Large intestine (tissue), 3 donors: ENCODE measurements at regions not wholly inside any gene's neighbourhood (a gene's known extent, or its start where the extent isn't known, plus 50 kb on each side); places are given as distances from the start of the nearest gene placed in this dataset.
"Not testable (repeated sequence)": the region's sequence is repeated elsewhere in the genome, so short reads cannot be mapped to it uniquely, and the experiment has no call there.

Experiments
- DNase-seq, 2 donors: peaks; one replicate each; pipeline versions ENCODE4 v3.0.0 to v3.0.0-alpha.2; 2013
- H3K27ac ChIP-seq: one replicate; pipeline ENCODE4 v1.5.1; 2013; ENCODE audit warnings: low read length
- H3K27me3 ChIP-seq: 2 replicates; pipeline ENCODE4 v1.6.1; 2013; ENCODE audit warnings: low read length; ENCODE audit not compliant: control insufficient read depth, insufficient read depth
- H3K36me3 ChIP-seq: 2 replicates; pipeline ENCODE4 v1.6.1; 2013; ENCODE audit warnings: low read length; ENCODE audit not compliant: control insufficient read depth, insufficient read depth
- H3K4me1 ChIP-seq: one replicate; pipeline ENCODE4 v1.6.1; 2013; ENCODE audit warnings: low read length; ENCODE audit not compliant: control insufficient read depth, insufficient read depth
- H3K4me3 ChIP-seq: one replicate; pipeline ENCODE4 v1.5.1; 2013; ENCODE audit warnings: low read length
- H3K9me3 ChIP-seq: one replicate; pipeline ENCODE4 v1.6.1; 2013; ENCODE audit warnings: mild to moderate bottlenecking, low read depth, low read length, moderate library complexity; ENCODE audit not compliant: control insufficient read depth
- WGBS: methylation state at CpG from one replicate; pipeline ENCODE4 v1.1.5; 2013; ENCODE audit warnings: low lambda C conversion rate; ENCODE audit not compliant: insufficient coverage; 5-methylcytosine and 5-hydroxymethylcytosine counted together

DNA sequence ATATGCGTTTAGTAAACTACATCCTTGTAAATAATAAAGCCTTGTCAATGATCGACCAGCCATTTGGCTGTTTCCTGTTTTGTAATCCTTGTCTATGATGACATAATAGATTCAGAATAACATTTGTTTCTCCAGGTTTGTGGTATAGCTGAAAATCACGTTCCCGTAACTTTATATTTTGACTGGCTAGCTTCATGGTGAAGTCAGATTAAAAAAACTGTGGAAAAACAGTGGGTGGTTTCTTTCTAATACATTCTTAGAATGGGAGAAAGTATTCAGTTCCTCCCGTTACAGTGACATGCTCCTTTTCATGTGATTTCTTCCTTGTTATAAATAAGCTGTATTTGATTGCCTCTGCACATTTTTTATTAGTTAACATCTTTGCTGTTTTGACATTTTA lies 366.9 kb downstream of the NYAP2 start:
- no peak overlapping the region for H3K27ac ChIP-seq
- WGBS, result 50% methylated on average over 2 of the region's 5 CpGs

DNA sequence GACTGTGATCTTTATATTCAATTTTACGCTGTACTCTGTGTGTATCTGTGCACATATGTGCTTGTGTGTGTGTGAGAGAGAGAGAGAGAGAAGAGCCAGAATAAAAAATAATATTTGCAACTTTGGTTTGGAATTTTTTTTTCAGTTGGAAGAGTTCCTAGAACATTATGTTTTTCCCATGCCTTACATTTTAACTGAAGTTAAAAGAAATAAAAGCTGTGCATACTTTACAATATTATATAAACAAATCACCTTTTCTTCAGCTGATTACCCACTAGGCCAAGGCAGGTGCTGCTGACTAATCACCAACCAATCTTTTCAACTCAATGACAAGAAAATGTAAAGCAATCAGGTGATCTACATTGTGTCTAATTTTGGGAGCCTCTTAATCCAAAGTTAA lies 366.3 kb downstream of the NYAP2 start:
- no peaks in the 10 kb centered on the region for H3K4me1 ChIP-seq
- no peak overlapping the region for H3K27ac ChIP-seq
- no peak for DNase-seq
- no peak overlapping the region for H3K4me3 ChIP-seq
- no peaks in the 10 kb centered on the region for H3K36me3 ChIP-seq
- no peaks in the 10 kb centered on the region for H3K9me3 ChIP-seq
- H3K27me3 ChIP-seq, result no peaks in the 10 kb centered on the region
- 71% methylated on average over 1 of the region's 1 CpG for WGBS

More for the DNA sequence above, 366.9 kb downstream of the NYAP2 start:
- DNase-seq, result no peak
- Histone ChIP-seq H3K4me3 (no peak overlapping the region), H3K4me1 (no peaks in the 10 kb centered on the region), H3K27me3 (no peaks in the 10 kb centered on the region), H3K36me3 (no peaks in the 10 kb centered on the region), H3K9me3 (no peaks in the 10 kb centered on the region)

DNA sequence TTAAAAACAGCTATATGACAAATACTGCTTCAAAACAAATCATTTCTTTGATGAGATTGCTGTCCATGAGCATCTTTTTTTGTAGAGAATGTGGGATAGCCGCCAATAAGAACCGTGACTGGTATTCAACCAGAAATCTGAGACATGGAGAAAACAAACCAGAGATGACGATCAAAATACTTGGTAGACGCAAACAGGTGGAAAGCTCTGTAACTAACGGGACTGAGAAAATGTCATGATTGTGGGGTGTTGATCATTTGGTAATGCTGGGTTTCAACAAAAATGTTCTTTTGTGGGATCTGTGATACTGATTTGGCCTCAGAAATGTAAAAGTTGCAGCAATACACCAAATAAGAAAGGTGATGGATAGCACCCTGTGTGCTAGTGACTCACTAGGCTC lies 364.8 kb downstream of the NYAP2 start:
- WGBS, result 83% methylated on average over 2 of the region's 5 CpGs
- DNase-seq, result no peak
- no peaks in the 10 kb centered on the region for H3K4me1 ChIP-seq
- no peak overlapping the region for H3K4me3 ChIP-seq
- H3K9me3 ChIP-seq, result no peaks in the 10 kb centered on the region
- H3K36me3 ChIP-seq, result no peaks in the 10 kb centered on the region
- no peak overlapping the region for H3K27ac ChIP-seq
- no peaks in the 10 kb centered on the region for H3K27me3 ChIP-seq

DNA sequence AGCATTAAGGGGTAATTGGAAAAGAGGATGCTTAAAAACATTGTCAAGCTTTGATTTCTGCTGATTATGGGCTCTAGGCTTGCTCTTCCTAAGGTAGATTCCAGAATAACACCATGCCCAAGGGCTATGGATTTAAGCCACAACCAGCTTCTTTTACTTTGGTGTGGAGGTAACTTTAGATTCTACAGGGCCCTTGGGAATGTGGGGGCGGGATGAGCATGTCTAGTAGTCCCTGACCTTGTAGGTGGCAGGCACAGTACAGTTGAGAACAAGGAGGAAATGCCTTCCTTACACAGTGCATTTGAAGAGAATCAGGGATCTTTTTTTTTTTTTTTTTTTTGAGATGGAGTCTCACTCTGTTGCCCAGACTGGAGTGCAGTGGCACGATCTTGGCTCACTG lies 364.2 kb downstream of the NYAP2 start:
- no peaks in the 10 kb centered on the region for H3K9me3 ChIP-seq
- no peak for DNase-seq
- H3K4me3 ChIP-seq, result no peak overlapping the region
- no peak overlapping the region for H3K27ac ChIP-seq
- H3K27me3 ChIP-seq, result no peaks in the 10 kb centered on the region
- H3K4me1 ChIP-seq, result no peaks in the 10 kb centered on the region
- H3K36me3 ChIP-seq, result no peaks in the 10 kb centered on the region
- no CpG with 5 or more reads among the region's 2 CpGs for WGBS

DNA sequence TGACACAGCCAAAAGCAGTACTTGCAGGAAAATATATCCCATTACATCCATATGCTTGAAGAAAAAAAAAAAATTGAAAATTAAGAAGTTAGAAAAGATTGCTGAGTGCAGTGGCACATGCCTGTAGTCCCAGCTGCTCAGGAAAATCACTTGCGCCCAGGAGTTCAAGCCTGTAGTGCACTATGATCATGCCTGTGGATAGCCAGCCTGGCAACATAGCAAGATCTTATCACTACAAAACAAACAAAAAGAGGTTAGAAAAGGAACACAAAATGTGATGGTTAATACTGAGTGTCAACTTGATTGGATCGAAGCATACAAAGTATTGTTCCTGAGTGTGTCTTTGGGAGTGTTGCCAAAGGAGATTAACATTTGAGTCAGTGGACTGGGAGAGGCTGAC lies 361.9 kb downstream of the NYAP2 start:
- H3K4me1 ChIP-seq, result no peaks in the 10 kb centered on the region
- no peaks in the 10 kb centered on the region for H3K36me3 ChIP-seq
- H3K4me3 ChIP-seq, result no peak overlapping the region
- no peaks in the 10 kb centered on the region for H3K27me3 ChIP-seq
- no peaks in the 10 kb centered on the region for H3K9me3 ChIP-seq
- no peak overlapping the region for H3K27ac ChIP-seq
- WGBS, result 60% methylated on average over 1 of the region's 2 CpGs
- DNase-seq, result no peak

DNA sequence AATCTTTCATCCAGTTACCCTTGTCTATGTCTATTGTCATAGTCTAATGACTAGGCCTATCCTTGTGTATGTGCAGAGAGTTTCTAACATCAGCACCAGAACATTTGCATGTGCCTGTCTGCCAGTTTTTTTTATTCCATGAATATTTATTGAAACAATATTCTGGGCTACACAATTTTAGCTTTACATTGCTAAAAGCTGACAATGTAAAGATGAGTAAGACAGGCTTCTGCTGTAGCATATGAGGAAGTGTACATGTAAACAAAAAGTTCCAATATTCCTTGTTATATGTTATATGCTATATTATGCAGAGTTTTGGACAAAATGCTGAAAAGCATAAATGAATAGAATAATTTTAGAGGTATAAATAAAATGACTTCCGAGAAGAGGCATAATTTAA lies 357.7 kb downstream of the NYAP2 start:
- no peaks in the 10 kb centered on the region for H3K4me1 ChIP-seq
- H3K9me3 ChIP-seq, result no peaks in the 10 kb centered on the region
- no peak overlapping the region for H3K27ac ChIP-seq
- no peaks in the 10 kb centered on the region for H3K36me3 ChIP-seq
- no peak overlapping the region for H3K4me3 ChIP-seq
- 85% methylated on average over 1 of the region's 1 CpG for WGBS
- H3K27me3 ChIP-seq, result no peaks in the 10 kb centered on the region
- no peak for DNase-seq

DNA sequence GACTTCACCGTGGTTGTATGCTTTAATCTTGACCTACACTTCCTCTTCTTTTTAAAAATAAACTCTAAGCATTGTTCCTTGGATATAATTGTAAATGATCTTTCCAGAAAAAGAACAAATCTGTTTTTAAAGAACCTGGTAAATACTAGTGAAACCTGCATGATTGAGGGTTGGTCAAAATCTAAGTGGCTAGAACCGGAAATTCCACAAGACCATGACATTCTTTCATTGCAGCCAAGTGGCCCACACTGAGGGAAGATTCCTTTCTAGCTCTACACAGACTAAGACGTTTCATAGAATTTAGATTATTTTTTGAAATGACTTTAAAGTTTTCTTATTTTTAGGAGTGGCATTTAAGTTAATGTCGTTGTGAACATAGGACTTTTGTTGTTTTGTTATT lies 356.7 kb downstream of the NYAP2 start:
- no peak overlapping the region for H3K4me3 ChIP-seq
- DNase-seq, result no peak
- H3K27ac ChIP-seq, result no peak overlapping the region
- 91% methylated on average over 1 of the region's 4 CpGs for WGBS
- no peaks in the 10 kb centered on the region for H3K4me1 ChIP-seq
- H3K9me3 ChIP-seq, result no peaks in the 10 kb centered on the region
- no peaks in the 10 kb centered on the region for H3K36me3 ChIP-seq
- H3K27me3 ChIP-seq, result no peaks in the 10 kb centered on the region

DNA sequence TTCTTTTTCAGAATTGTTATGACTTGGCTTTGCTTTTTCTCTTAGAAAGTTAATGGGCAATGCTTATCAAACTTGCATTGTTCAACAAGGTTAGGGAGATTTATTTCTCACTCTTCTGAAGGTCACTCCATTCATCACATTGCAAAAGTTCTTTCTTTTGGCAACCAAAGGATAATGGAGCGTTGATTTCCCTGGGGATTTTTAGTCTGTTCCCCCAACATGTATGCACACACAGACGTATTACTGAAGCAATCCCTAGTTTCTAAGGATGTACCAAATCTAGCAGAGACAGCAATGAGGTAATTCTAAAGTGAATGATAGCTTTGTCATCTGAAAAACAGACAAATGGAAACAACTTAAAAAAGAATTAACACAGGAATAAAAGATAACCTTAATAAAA lies 349.1 kb downstream of the NYAP2 start:
- H3K27ac ChIP-seq, result no peak overlapping the region
- DNase-seq, result no peak
- H3K27me3 ChIP-seq, result no peaks in the 10 kb centered on the region
- H3K9me3 ChIP-seq, result no peaks in the 10 kb centered on the region
- no peak overlapping the region for H3K4me3 ChIP-seq
- WGBS, result no CpG with 5 or more reads among the region's 2 CpGs
- H3K36me3 ChIP-seq, result no peaks in the 10 kb centered on the region
- H3K4me1 ChIP-seq, result no peaks in the 10 kb centered on the region

DNA sequence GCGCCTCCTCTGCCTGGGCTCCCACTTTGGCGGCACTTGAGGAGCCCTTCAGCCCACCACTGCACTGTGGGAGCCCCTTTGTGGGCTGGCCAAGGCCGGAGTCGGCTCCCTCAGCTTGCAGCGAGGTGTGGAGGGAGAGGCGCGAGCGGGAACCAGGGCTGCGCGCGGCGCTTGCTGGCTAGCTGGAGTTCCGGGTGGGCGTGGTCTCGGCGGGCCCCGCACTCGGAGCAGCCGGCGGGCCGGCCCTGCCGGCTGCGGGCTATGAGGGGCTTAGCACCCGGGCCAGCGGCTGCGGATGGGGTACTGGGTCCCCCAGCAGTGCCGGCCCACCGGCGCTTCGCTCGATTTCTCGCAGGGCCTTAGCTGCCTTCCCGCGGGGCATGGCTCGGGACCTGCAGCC lies 344.5 kb downstream of the NYAP2 start:
- DNase-seq, H3K36me3 ChIP-seq, H3K4me3 ChIP-seq, H3K27ac ChIP-seq, H3K9me3 ChIP-seq, H3K27me3 ChIP-seq, H3K4me1 ChIP-seq: not testable (repeated sequence)
- no CpG with 5 or more reads among the region's 35 CpGs for WGBS

DNA sequence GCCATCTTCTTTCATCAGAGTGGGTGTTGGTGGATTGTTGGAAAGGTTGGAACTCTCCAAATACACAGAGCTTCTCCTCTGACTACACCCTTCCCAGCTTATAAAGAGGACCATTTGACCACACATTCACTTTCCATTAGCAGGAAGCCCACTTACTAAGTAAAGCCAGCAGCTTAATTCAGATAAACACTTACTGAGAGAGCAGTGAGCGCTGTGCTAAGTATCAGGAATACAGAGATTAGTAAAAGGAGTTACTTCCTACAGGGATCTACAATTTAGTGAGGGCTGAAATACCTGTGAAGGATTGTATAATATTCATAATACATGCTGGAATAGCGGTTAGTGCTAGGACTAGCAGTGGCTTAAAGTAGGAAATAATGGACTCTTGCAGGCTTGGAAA lies 343.0 kb downstream of the NYAP2 start:
- no peak overlapping the region for H3K27ac ChIP-seq
- H3K36me3 ChIP-seq, result no peaks in the 10 kb centered on the region
- WGBS, result 100% methylated on average over 1 of the region's 2 CpGs
- H3K4me1 ChIP-seq, result no peaks in the 10 kb centered on the region
- peak in 1 of 2 donors; percentile 7 for DNase-seq
- H3K4me3 ChIP-seq, result no peak overlapping the region
- no peaks in the 10 kb centered on the region for H3K9me3 ChIP-seq
- no peaks in the 10 kb centered on the region for H3K27me3 ChIP-seq

DNA sequence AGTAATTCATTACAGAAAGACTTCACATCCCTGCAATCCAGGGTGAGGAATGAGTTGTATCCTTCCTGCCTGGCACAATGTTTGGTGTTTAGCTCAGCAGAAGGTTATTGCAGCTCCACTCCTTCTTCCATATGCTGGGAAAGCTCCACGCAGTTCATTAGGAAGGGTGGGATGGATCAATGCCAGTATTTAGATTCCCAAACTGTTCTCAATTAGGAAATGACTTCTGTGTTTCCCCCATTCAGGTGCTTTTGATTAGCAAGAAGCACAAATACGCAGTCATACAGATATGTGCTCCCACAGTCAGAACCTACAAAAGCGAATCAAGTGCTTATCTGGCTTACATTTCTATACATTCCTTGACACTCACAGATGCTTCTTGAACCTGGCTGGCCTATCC lies 340.6 kb downstream of the NYAP2 start:
- Histone ChIP-seq H3K4me3 (no peak overlapping the region), H3K27ac (no peak overlapping the region), H3K27me3 (no peaks in the 10 kb centered on the region), H3K36me3 (no peaks in the 10 kb centered on the region), H3K9me3 (no peaks in the 10 kb centered on the region), H3K4me1 (no peaks in the 10 kb centered on the region)
- no peak for DNase-seq
- no CpG with 5 or more reads among the region's 3 CpGs for WGBS
